HUES64 (cell line): ENCODE measurements at regions not wholly inside any gene's neighbourhood (a gene's known extent, or its start where the extent isn't known, plus 50 kb on each side); places are given as distances from the start of the nearest gene placed in this dataset.

Experiments used
- H3K27ac ChIP-seq: 2 replicates; pipeline ENCODE4 v1.7.0; 2013; ENCODE audit warnings: low read depth, low read length, inconsistent platforms
- H3K27me3 ChIP-seq: 2 replicates; pipeline ENCODE4 v1.6.1; 2013; ENCODE audit warnings: mild to moderate bottlenecking, low read length; ENCODE audit not compliant: insufficient read depth
- H3K36me3 ChIP-seq: 2 replicates; pipeline ENCODE4 v1.6.1; 2013; ENCODE audit warnings: mild to moderate bottlenecking, low read length; ENCODE audit not compliant: insufficient read depth
- H3K4me1 ChIP-seq: 2 replicates; pipeline ENCODE4 v1.6.1; 2013; ENCODE audit warnings: mild to moderate bottlenecking, low read length, moderate library complexity; ENCODE audit not compliant: insufficient read depth
- H3K4me3 ChIP-seq: 2 replicates; pipeline ENCODE4 v1.5.1; 2013; ENCODE audit warnings: mild to moderate bottlenecking, low read length, moderate library complexity
- H3K9ac ChIP-seq: 2 replicates; pipeline ENCODE4 v1.6.1; 2013; ENCODE audit warnings: mild to moderate bottlenecking, low read depth, low read length
- H3K9me3 ChIP-seq: 2 replicates; pipeline ENCODE4 v1.6.1; 2013; ENCODE audit warnings: low read depth, low read length; ENCODE audit not compliant: insufficient read depth
- WGBS: fragments of 150-250, 120-280 bp; methylation state at CpG from one replicate; pipeline ENCODE4 v1.1.7; 2013; ENCODE audit warnings: missing lambda C conversion rate; 5-methylcytosine and 5-hydroxymethylcytosine counted together

- WGBS: 100% methylated on average over 2 of the region's 3 CpGs
- Histone ChIP-seq H3K4me3 (no peak overlapping the region), H3K9me3 (no peaks in the 10 kb centered on the region), H3K9ac (no peak overlapping the region), H3K27me3 (no peaks in the 10 kb centered on the region), H3K27ac (no peak overlapping the region), H3K4me1 (peaks cover 22% of the 10 kb centered on the region), H3K36me3 (no peaks in the 10 kb centered on the region)
Observed at GRCh38 chr4:100970414-100970813, 376.9 kb downstream of the PPP3CA start.

GRCh38 chr4:100969925-100970324 lies 377.4 kb downstream of the PPP3CA start:
- H3K36me3 ChIP-seq: no peaks in the 10 kb centered on the region
- no peaks in the 10 kb centered on the region for H3K9me3 ChIP-seq
- no peak overlapping the region for H3K9ac ChIP-seq
- peaks cover 17% of the 10 kb centered on the region for H3K4me1 ChIP-seq
- no peak overlapping the region for H3K4me3 ChIP-seq
- no peaks in the 10 kb centered on the region for H3K27me3 ChIP-seq
- H3K27ac ChIP-seq: no peak overlapping the region

- Histone ChIP-seq H3K27ac (no peak overlapping the region), H3K9me3 (no peaks in the 10 kb centered on the region)
- WGBS: no CpG with 5 or more reads among the region's 2 CpGs
Observed at GRCh38 chr4:100968046-100968445, 379.3 kb downstream of the PPP3CA start.

GRCh38 chr4:100963627-100964026 lies 383.7 kb downstream of the PPP3CA start:
- no peaks in the 10 kb centered on the region for H3K36me3 ChIP-seq
- no peaks in the 10 kb centered on the region for H3K9me3 ChIP-seq
- H3K27ac ChIP-seq: no peak overlapping the region
- H3K9ac ChIP-seq: no peak overlapping the region
- no peaks in the 10 kb centered on the region for H3K27me3 ChIP-seq
- peaks cover 9% of the 10 kb centered on the region for H3K4me1 ChIP-seq
- no peak overlapping the region for H3K4me3 ChIP-seq
- 100% methylated on average over 1 of the region's 1 CpG for WGBS

More at GRCh38 chr4:100968046-100968445, 379.3 kb downstream of the PPP3CA start:
- Histone ChIP-seq H3K9ac (no peak overlapping the region), H3K36me3 (no peaks in the 10 kb centered on the region), H3K27me3 (no peaks in the 10 kb centered on the region), H3K4me1 (peaks cover 9% of the 10 kb centered on the region), H3K4me3 (no peak overlapping the region)

- peaks cover 9% of the 10 kb centered on the region for H3K4me1 ChIP-seq
- H3K27ac ChIP-seq: no peak overlapping the region
- no peaks in the 10 kb centered on the region for H3K36me3 ChIP-seq
- H3K27me3 ChIP-seq: no peaks in the 10 kb centered on the region
- H3K4me3 ChIP-seq: no peak overlapping the region
- H3K9me3 ChIP-seq: no peaks in the 10 kb centered on the region
- H3K9ac ChIP-seq: no peak overlapping the region
Observed at GRCh38 chr4:100962698-100963097, 384.6 kb downstream of the PPP3CA start.

- no peaks in the 10 kb centered on the region for H3K27me3 ChIP-seq
- H3K4me3 ChIP-seq: no peak overlapping the region
- WGBS: 95% methylated on average over 3 of the region's 3 CpGs
- no peaks in the 10 kb centered on the region for H3K9me3 ChIP-seq
- no peak overlapping the region for H3K27ac ChIP-seq
- no peaks in the 10 kb centered on the region for H3K36me3 ChIP-seq
- H3K4me1 ChIP-seq: no peaks in the 10 kb centered on the region
- H3K9ac ChIP-seq: no peak overlapping the region
Observed at GRCh38 chr4:100960232-100960631, 387.1 kb downstream of the PPP3CA start.

GRCh38 chr4:100954046-100954445 lies 393.3 kb downstream of the PPP3CA start:
- Histone ChIP-seq H3K36me3 (no peaks in the 10 kb centered on the region), H3K27ac (no peak overlapping the region), H3K4me1 (no peaks in the 10 kb centered on the region), H3K9ac (no peak overlapping the region), H3K27me3 (no peaks in the 10 kb centered on the region), H3K9me3 (no peaks in the 10 kb centered on the region), H3K4me3 (no peak overlapping the region)
- 88% methylated on average over 2 of the region's 2 CpGs for WGBS

- no peaks in the 10 kb centered on the region for H3K36me3 ChIP-seq
- H3K4me3 ChIP-seq: no peak overlapping the region
- no peak overlapping the region for H3K9ac ChIP-seq
- no peaks in the 10 kb centered on the region for H3K27me3 ChIP-seq
- no peaks in the 10 kb centered on the region for H3K4me1 ChIP-seq
- no peaks in the 10 kb centered on the region for H3K9me3 ChIP-seq
- H3K27ac ChIP-seq: no peak overlapping the region
Observed at GRCh38 chr4:100953616-100954015, 393.7 kb downstream of the PPP3CA start.

- H3K27me3 ChIP-seq: no peaks in the 10 kb centered on the region
- 99% methylated on average over 4 of the region's 4 CpGs for WGBS
- no peak overlapping the region for H3K4me3 ChIP-seq
- no peaks in the 10 kb centered on the region for H3K36me3 ChIP-seq
- no peaks in the 10 kb centered on the region for H3K9me3 ChIP-seq
- no peak overlapping the region for H3K9ac ChIP-seq
- no peak overlapping the region for H3K27ac ChIP-seq
- H3K4me1 ChIP-seq: no peaks in the 10 kb centered on the region
Observed at GRCh38 chr4:100952590-100952989, 394.7 kb downstream of the PPP3CA start.

GRCh38 chr4:100949350-100949935 lies 397.9 kb downstream of the PPP3CA start:
- no peak overlapping the region for H3K27ac ChIP-seq
- 98% methylated on average over 2 of the region's 3 CpGs for WGBS

GRCh38 chr4:100948911-100949310 lies 398.4 kb downstream of the PPP3CA start:
- no peaks in the 10 kb centered on the region for H3K9me3 ChIP-seq
- no peaks in the 10 kb centered on the region for H3K27me3 ChIP-seq
- no peak overlapping the region for H3K9ac ChIP-seq
- no peaks in the 10 kb centered on the region for H3K36me3 ChIP-seq
- H3K4me3 ChIP-seq: no peak overlapping the region
- H3K4me1 ChIP-seq: peaks cover 4% of the 10 kb centered on the region; the same call in 1 of the 2 replicates
- 94% methylated on average over 4 of the region's 4 CpGs for WGBS
- H3K27ac ChIP-seq: no peak overlapping the region

More at GRCh38 chr4:100949350-100949935, 397.9 kb downstream of the PPP3CA start:
- Histone ChIP-seq H3K9ac (no peak overlapping the region), H3K4me3 (no peak overlapping the region), H3K27me3 (no peaks in the 10 kb centered on the region), H3K4me1 (peaks cover 4% of the 10 kb centered on the region; the same call in 1 of the 2 replicates), H3K36me3 (no peaks in the 10 kb centered on the region), H3K9me3 (no peaks in the 10 kb centered on the region)

GRCh38 chr4:100945789-100946188 lies 401.5 kb downstream of the PPP3CA start:
- no peaks in the 10 kb centered on the region for H3K36me3 ChIP-seq
- no peak overlapping the region for H3K4me3 ChIP-seq
- H3K9me3 ChIP-seq: peaks cover 2% of the 10 kb centered on the region; the same call in 1 of the 2 replicates
- H3K9ac ChIP-seq: no peak overlapping the region
- no peaks in the 10 kb centered on the region for H3K27me3 ChIP-seq
- peaks cover 4% of the 10 kb centered on the region; the same call in 1 of the 2 replicates for H3K4me1 ChIP-seq
- no peak overlapping the region for H3K27ac ChIP-seq
